ENCODE measurements at regions not wholly inside any gene's neighbourhood (a gene's known extent, or its start where the extent isn't known, plus 50 kb on each side); places are given as distances from the start of the nearest gene placed in this dataset.

- Mint-ChIP-seq H3K27ac (no peak overlapping the region), H3K4me3 (no peak overlapping the region), H3K9me3 (no peaks in the 10 kb centered on the region), H3K36me3 (ENCODE audit: low read depth) (no peaks in the 10 kb centered on the region), H3K4me1 (peaks cover 10% of the 10 kb centered on the region), H3K27me3 (ENCODE audit: insufficient read depth, low read depth, poor library complexity) (no peaks in the 10 kb centered on the region)
- TF ChIP-seq EZH2 (IDR thresholded peaks at IDR 0.05; ENCODE audit: low read depth, unreplicated experiment) (no peak), ZNF114 (CRISPR knock-in tag; IDR thresholded peaks at IDR 0.05) (no peak)
- TF ChIP-seq, protein P1, sequence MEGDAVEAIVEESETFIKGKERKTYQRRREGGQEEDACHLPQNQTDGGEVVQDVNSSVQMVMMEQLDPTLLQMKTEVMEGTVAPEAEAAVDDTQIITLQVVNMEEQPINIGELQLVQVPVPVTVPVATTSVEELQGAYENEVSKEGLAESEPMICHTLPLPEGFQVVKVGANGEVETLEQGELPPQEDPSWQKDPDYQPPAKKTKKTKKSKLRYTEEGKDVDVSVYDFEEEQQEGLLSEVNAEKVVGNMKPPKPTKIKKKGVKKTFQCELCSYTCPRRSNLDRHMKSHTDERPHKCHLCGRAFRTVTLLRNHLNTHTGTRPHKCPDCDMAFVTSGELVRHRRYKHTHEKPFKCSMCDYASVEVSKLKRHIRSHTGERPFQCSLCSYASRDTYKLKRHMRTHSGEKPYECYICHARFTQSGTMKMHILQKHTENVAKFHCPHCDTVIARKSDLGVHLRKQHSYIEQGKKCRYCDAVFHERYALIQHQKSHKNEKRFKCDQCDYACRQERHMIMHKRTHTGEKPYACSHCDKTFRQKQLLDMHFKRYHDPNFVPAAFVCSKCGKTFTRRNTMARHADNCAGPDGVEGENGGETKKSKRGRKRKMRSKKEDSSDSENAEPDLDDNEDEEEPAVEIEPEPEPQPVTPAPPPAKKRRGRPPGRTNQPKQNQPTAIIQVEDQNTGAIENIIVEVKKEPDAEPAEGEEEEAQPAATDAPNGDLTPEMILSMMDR (conservative IDR thresholded peaks at IDR 0.05; ENCODE audit: low read depth in 2 of 2) = no peak
- TF ChIP-seq, protein P2, sequence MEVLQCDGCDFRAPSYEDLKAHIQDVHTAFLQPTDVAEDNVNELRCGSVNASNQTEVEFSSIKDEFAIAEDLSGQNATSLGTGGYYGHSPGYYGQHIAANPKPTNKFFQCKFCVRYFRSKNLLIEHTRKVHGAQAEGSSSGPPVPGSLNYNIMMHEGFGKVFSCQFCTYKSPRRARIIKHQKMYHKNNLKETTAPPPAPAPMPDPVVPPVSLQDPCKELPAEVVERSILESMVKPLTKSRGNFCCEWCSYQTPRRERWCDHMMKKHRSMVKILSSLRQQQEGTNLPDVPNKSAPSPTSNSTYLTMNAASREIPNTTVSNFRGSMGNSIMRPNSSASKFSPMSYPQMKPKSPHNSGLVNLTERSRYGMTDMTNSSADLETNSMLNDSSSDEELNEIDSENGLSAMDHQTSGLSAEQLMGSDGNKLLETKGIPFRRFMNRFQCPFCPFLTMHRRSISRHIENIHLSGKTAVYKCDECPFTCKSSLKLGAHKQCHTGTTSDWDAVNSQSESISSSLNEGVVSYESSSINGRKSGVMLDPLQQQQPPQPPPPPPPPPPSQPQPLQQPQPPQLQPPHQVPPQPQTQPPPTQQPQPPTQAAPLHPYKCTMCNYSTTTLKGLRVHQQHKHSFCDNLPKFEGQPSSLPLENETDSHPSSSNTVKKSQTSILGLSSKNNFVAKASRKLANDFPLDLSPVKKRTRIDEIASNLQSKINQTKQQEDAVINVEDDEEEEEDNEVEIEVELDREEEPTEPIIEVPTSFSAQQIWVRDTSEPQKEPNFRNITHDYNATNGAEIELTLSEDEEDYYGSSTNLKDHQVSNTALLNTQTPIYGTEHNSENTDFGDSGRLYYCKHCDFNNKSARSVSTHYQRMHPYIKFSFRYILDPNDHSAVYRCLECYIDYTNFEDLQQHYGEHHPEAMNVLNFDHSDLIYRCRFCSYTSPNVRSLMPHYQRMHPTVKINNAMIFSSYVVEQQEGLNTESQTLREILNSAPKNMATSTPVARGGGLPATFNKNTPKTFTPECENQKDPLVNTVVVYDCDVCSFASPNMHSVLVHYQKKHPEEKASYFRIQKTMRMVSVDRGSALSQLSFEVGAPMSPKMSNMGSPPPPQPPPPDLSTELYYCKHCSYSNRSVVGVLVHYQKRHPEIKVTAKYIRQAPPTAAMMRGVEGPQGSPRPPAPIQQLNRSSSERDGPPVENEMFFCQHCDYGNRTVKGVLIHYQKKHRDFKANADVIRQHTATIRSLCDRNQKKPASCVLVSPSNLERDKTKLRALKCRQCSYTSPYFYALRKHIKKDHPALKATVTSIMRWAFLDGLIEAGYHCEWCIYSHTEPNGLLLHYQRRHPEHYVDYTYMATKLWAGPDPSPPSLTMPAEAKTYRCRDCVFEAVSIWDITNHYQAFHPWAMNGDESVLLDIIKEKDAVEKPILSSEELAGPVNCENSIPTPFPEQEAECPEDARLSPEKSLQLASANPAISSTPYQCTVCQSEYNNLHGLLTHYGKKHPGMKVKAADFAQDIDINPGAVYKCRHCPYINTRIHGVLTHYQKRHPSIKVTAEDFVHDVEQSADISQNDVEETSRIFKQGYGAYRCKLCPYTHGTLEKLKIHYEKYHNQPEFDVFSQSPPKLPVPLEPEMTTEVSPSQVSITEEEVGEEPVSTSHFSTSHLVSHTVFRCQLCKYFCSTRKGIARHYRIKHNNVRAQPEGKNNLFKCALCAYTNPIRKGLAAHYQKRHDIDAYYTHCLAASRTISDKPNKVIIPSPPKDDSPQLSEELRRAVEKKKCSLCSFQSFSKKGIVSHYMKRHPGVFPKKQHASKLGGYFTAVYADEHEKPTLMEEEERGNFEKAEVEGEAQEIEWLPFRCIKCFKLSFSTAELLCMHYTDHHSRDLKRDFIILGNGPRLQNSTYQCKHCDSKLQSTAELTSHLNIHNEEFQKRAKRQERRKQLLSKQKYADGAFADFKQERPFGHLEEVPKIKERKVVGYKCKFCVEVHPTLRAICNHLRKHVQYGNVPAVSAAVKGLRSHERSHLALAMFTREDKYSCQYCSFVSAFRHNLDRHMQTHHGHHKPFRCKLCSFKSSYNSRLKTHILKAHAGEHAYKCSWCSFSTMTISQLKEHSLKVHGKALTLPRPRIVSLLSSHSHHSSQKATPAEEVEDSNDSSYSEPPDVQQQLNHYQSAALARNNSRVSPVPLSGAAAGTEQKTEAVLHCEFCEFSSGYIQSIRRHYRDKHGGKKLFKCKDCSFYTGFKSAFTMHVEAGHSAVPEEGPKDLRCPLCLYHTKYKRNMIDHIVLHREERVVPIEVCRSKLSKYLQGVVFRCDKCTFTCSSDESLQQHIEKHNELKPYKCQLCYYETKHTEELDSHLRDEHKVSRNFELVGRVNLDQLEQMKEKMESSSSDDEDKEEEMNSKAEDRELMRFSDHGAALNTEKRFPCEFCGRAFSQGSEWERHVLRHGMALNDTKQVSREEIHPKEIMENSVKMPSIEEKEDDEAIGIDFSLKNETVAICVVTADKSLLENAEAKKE (CRISPR knock-in tag; IDR thresholded peaks at IDR 0.05) = no peak
- H3K4me3 ChIP-seq = no peak overlapping the region
- no peaks in the 10 kb centered on the region for H4K20me1 ChIP-seq (replicated peaks; ENCODE audit: insufficient read depth)
- DNase-seq (ENCODE audit: low spot score) (no peak), ATAC-seq (no peak)
- 0 out of 2 replicates have a peak, but pooled peaks cover 9% of the 10 kb centered on the region for H3K9me2 ChIP-seq (ENCODE audit: insufficient read depth)
- H3K4me2 ChIP-seq = no peak overlapping the region
- H3K36me3 ChIP-seq (ENCODE audit: insufficient read depth) = no peaks in the 10 kb centered on the region
- H3K27me3 ChIP-seq (ENCODE audit: insufficient read depth) = no peaks in the 10 kb centered on the region
- no peak overlapping the region for H2AFZ ChIP-seq
- H3K27ac ChIP-seq (ENCODE audit: low read depth) = no peak overlapping the region
- H3K4me1 ChIP-seq (ENCODE audit: insufficient read depth) = peaks cover 5% of the 10 kb centered on the region; the same call in 1 of the 2 replicates
- H3F3A ChIP-seq (replicated peaks; ENCODE audit: low read depth) = no peaks in the 10 kb centered on the region
- 0 out of 2 replicates have a peak, but pooled peaks cover 4% of the 10 kb centered on the region for H3K79me2 ChIP-seq (replicated peaks; ENCODE audit: insufficient read depth)
Measured at GRCh38 chr3:28716939-28717338, 368.3 kb upstream of the AZI2 start.
